Sigmoid colon (tissue), 6 donors: ENCODE measurements at regions not wholly inside any gene's neighbourhood (a gene's known extent, or its start where the extent isn't known, plus 50 kb on each side); places are given as distances from the start of the nearest gene placed in this dataset.
A peak's percentile ranks its signal among the peaks of the same experiment; 100 is the strongest.

ENCODE experiments used
- DNase-seq: peaks from one replicate; pipeline ENCODE4 v3.0.0-alpha.2; 2019
- H3K27ac ChIP-seq, 4 donors: fragments of 200-600 bp; sonication (generic); one replicate each; pipeline ENCODE4 v1.5.1; 2016 to 2019; ENCODE audit warnings: mild to moderate bottlenecking in 1 of 4
- H3K27me3 ChIP-seq, 3 donors: fragments of 200-600 bp; sonication (generic); one replicate each; pipeline ENCODE4 v1.5.1; 2019; ENCODE audit warnings: mild to moderate bottlenecking in 1 of 3
- H3K36me3 ChIP-seq, 4 donors: fragments of 200-600 bp; sonication (generic); one replicate each; pipeline ENCODE4 v1.5.1; 2016 to 2019
- H3K4me1 ChIP-seq, 4 donors: fragments of 200-600 bp; sonication (generic); one replicate each; pipeline ENCODE4 v1.5.1; 2017 to 2019
- H3K4me3 ChIP-seq, 4 donors: fragments of 200-600 bp; sonication (generic); one replicate each; pipeline ENCODE4 v1.5.1; 2017 to 2019; ENCODE audit warnings: mild to moderate bottlenecking in 2 of 4, moderate library complexity in 1 of 4
- H3K9me3 ChIP-seq, 4 donors: fragments of 200-600 bp in 3 of 4; sonication (generic) in 3 of 4; one replicate each; pipeline versions ENCODE4 v1.5.1 to v1.6.1; 2013 to 2019
- CTCF ChIP-seq, 4 experiments: fragments of 450-650 bp in 3 of 4; fragments of 200-600 bp in 1 of 4; IDR thresholded peaks; one replicate each; pipeline ENCODE4 v1.5.1; 2016 to 2019; ENCODE audit warnings: antibody characterized with exemption in 4 of 4, mild to moderate bottlenecking in 3 of 4, moderate library complexity in 2 of 4
- EP300 ChIP-seq, 4 donors: sonication (generic); formaldehyde crosslinking; IDR thresholded peaks; one replicate each; pipeline ENCODE4 v1.6.1; 2017; ENCODE audit warnings: antibody characterized with exemption in 4 of 4
- POLR2A ChIP-seq, 2 donors: fragments of 450-650 bp; IDR thresholded peaks; one replicate each; pipeline ENCODE4 v1.6.1; 2016; ENCODE audit warnings: antibody characterized with exemption in 2 of 2, mild to moderate bottlenecking in 2 of 2, moderate library complexity in 2 of 2
- POLR2AphosphoS5 ChIP-seq, 4 donors: sonication (generic); formaldehyde crosslinking; IDR thresholded peaks; one replicate each; pipeline ENCODE4 v1.6.1; 2017; ENCODE audit warnings: antibody characterized with exemption in 4 of 4
- WGBS, 2 donors: extraction: QIAGEN DNeasy Blood & Tissue Kit; methylation state at CpG; one replicate each; pipeline ENCODE4 v1.1.7; 2013; 5-methylcytosine and 5-hydroxymethylcytosine counted together
- intact Hi-C: fragments of 100-400 bp; cut with DNase I; formaldehyde crosslinking; loops from one replicate; pipeline ENCODE4 v1.15.1; 2023
- donor health status: healthy with polysubstance abuse.
- donor health status: healthy.

GRCh38 chr2:187842978-187843847 is 289.0 kb upstream of the TFPI start:
- intact Hi-C loops = no loop called here
- Histone ChIP-seq H3K4me1 (no peaks in the 10 kb centered on the region), H3K9me3 (no peaks in the 10 kb centered on the region), H3K36me3 (no peaks in the 10 kb centered on the region), H3K27ac (no peak overlapping the region), H3K27me3 (no peaks in the 10 kb centered on the region), H3K4me3 (no peak overlapping the region)
- DNase-seq = no peak
- 46 to 59% methylated on average over 8 of the region's 8 CpGs for WGBS, 2 donors
- peak in 3 of 4 experiments; percentile 25 to 47 (median 27) for TF ChIP-seq CTCF (IDR thresholded peaks at IDR 0.05)
- TF ChIP-seq EP300 (IDR thresholded peaks at IDR 0.05) = no peak

GRCh38 chr2:187847245-187848208 is 293.3 kb upstream of the TFPI start:
- no peak for TF ChIP-seq POLR2A (IDR thresholded peaks at IDR 0.05)
- no peak for TF ChIP-seq CTCF (IDR thresholded peaks at IDR 0.05)
- no peak for TF ChIP-seq EP300 (IDR thresholded peaks at IDR 0.05)
- no peak for TF ChIP-seq POLR2AphosphoS5 (IDR thresholded peaks at IDR 0.05)
- Histone ChIP-seq H3K27me3 (no peaks in the 10 kb centered on the region), H3K4me3 (no peak overlapping the region), H3K4me1 (no peaks in the 10 kb centered on the region), H3K36me3 (no peaks in the 10 kb centered on the region), H3K9me3 (no peaks in the 10 kb centered on the region), H3K27ac (no peak overlapping the region)
- intact Hi-C loops = no loop called here
- WGBS, 2 donors = 16 to 67% methylated on average over 1 of the region's 1 CpG
- DNase-seq = no peak

- Histone ChIP-seq H3K9me3 (no peaks in the 10 kb centered on the region), H3K4me3 (no peak overlapping the region), H3K4me1 (no peaks in the 10 kb centered on the region), H3K27me3 (no peaks in the 10 kb centered on the region), H3K36me3 (no peaks in the 10 kb centered on the region), H3K27ac (no peak overlapping the region)
- no peak for TF ChIP-seq POLR2A (IDR thresholded peaks at IDR 0.05)
- TF ChIP-seq CTCF (IDR thresholded peaks at IDR 0.05) = no peak
- TF ChIP-seq EP300 (IDR thresholded peaks at IDR 0.05) = no peak
- no peak for TF ChIP-seq POLR2AphosphoS5 (IDR thresholded peaks at IDR 0.05)
- no peak for DNase-seq
- intact Hi-C loops = no loop called here
- WGBS, 2 donors = 65 to 74% methylated on average over 5 of the region's 5 CpGs
These were observed 297.8 kb upstream of the TFPI start for GRCh38 chr2:187851955-187852561.

GRCh38 chr2:187853381-187853791 is 299.2 kb upstream of the TFPI start:
- TF ChIP-seq POLR2A (IDR thresholded peaks at IDR 0.05) (no peak), EP300 (IDR thresholded peaks at IDR 0.05) (no peak), POLR2AphosphoS5 (IDR thresholded peaks at IDR 0.05) (no peak), CTCF (IDR thresholded peaks at IDR 0.05) (no peak)
- H3K36me3 ChIP-seq = no peaks in the 10 kb centered on the region
- no peak for DNase-seq
- no peaks in the 10 kb centered on the region for H3K4me1 ChIP-seq
- WGBS, 2 donors = 79 to 87% methylated on average over 1 of the region's 1 CpG
- no peak overlapping the region for H3K4me3 ChIP-seq
- no peaks in the 10 kb centered on the region for H3K9me3 ChIP-seq
- no peaks in the 10 kb centered on the region for H3K27me3 ChIP-seq
- intact Hi-C loops = no loop called here
- no peak overlapping the region for H3K27ac ChIP-seq
